GM13977 (cell line): ENCODE measurements at regions not wholly inside any gene's neighbourhood (a gene's known extent, or its start where the extent isn't known, plus 50 kb on each side); places are given as distances from the start of the nearest gene placed in this dataset.

Experiments used
- DNase-seq: peaks from one replicate; pipeline ENCODE4 v3.0.0; 2012; ENCODE audit warnings: low spot score
- in situ Hi-C: fragments of 300-500 bp; cut with MboI; formaldehyde crosslinking; loops from one replicate; pipeline ENCODE4 v1.12.0; 2022; ENCODE audit warnings: low sequenced_read_pairs, low pct_unique_long_range_greater_than_20kb, mixed read lengths, inconsistent platforms; ENCODE audit not compliant: unreplicated experiment
- TF ChIP-seq, protein P1 (sequence below): IDR thresholded peaks from 2 replicates; pipeline ENCODE4 v1.5.1; 2012; ENCODE audit warnings: mild to moderate bottlenecking, control low read depth; ENCODE audit not compliant: insufficient read depth; ENCODE audit errors: extremely low read depth, missing control alignments

DNA sequence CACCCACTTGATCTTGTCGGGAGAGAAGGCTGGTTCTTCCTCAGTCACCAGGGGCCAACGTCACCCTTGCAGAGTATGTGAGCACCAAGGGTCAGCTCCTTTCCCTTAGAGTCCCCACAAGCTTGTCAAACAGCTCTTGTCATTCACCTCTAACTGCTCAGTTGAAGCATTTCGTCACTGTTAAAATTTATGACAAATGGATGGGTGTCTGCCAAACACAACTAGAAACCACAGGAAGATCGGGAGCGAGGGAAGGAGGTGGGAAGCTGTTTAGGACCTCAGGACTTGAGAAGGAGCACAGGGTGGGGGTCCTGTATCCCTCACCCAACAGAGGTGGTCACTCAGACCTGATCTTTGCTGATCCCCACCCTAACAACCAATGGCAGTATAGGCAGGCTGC lies 373.3 kb upstream of the IGFBP3 start:
- DNase-seq, result no peak
- TF ChIP-seq, protein P1, sequence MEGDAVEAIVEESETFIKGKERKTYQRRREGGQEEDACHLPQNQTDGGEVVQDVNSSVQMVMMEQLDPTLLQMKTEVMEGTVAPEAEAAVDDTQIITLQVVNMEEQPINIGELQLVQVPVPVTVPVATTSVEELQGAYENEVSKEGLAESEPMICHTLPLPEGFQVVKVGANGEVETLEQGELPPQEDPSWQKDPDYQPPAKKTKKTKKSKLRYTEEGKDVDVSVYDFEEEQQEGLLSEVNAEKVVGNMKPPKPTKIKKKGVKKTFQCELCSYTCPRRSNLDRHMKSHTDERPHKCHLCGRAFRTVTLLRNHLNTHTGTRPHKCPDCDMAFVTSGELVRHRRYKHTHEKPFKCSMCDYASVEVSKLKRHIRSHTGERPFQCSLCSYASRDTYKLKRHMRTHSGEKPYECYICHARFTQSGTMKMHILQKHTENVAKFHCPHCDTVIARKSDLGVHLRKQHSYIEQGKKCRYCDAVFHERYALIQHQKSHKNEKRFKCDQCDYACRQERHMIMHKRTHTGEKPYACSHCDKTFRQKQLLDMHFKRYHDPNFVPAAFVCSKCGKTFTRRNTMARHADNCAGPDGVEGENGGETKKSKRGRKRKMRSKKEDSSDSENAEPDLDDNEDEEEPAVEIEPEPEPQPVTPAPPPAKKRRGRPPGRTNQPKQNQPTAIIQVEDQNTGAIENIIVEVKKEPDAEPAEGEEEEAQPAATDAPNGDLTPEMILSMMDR, result no peak
- in situ Hi-C loops, result no loop called here

DNA sequence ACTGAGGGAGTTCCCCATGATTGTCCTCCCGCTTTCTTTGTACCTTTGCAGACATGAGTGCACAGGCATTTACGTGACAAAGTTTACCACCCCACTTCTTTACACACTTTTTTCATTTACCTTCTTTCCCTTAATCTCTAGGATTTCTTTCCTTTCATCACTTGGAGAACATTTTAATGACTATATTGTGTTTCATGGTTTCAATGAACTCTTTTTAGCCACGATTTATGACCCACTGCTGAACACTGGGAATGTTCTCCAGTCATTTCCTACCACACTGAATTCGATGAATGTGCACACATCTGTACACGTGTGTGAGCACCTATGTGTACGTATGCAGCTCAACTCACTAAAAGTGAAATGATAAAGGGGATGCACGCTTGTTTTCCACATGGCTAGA lies 371.7 kb upstream of the IGFBP3 start:
- in situ Hi-C loops, result no loop called here
- DNase-seq, result no peak

DNA sequence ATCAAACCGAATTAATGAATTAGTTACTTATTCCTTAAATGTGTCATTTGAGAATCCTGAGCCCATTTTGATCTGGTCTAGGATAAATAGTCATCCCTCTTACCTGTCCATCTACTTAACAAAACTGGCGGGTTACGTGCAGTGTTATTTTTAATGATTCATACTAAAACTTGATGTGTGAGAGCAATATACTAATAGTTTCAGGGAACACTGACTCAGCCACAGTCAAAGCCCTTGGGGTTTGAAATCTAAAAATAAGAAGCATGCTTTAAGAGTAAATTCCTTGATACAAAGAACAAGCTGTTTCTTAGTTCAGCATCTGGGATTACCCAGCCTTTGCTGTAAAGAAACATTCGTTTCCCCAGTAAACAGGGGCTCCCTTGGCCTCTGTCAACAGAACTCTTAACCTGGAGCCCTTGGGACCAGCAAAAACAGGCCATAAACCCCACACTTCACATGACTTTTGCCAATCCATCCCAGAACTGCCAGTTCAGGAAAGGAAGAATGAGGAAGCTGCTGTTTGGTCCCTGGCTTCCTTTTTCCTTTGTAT lies 370.6 kb upstream of the IGFBP3 start:
- in situ Hi-C loops, result no loop called here
- DNase-seq, result peak; percentile 12
- TF ChIP-seq, protein P1, result no peak

More for the DNA sequence above, 371.7 kb upstream of the IGFBP3 start:
- TF ChIP-seq, protein P1, result no peak

DNA sequence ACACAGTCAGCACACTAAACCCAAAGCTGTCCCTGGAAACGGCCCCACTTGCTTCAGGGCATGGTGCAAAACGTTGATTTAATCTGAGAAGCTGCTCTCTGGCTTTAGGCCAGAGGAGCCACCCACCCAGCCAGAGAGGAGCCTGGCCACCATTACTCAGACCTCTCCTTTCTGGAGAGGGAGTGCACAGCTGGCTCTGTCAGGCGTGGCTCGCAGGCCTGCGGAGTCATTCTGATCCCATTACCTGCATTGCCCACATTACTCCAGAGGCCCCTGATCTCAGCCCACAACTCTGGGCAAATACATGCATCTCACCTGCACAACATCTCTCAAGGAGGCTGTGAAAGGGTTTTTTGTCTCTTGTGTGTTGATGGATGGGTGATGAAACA lies 370.0 kb upstream of the IGFBP3 start:
- in situ Hi-C loops, result no loop called here
- DNase-seq, result peak; percentile 16
- TF ChIP-seq, protein P1, result no peak

DNA sequence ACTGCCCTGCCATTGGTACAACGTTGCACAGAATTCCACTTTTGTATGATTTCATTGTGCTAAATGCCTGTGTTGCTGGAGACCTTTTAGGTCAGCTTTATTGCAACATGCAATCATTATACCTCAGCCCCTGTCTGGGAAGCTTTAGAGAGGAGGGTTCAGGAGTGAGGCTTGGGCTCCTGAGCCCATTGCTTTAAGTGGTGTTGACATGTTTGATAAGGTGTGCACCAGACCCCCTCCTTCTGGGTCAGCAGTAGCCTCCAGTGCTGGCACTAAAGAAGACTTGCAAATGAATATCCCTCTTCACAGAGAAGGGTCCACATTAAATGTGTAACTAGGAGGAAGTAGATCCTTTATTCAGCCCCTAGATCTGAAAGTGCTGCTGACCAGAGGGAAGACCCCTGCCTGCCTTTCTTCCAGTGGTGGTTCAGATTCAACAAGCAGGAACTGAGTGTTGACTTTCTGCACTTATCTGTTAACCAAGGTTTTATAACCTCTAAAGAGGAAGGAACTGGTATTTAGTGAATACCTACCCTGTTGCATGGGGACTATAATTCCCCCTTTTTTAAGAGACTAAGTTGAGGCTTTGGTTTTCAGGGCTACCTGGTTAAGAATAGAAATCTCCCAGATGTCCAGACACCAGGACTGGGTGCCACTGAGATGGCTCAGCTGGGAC lies 369.4 kb upstream of the IGFBP3 start:
- TF ChIP-seq, protein P1, result no peak
- in situ Hi-C loops, result no loop called here
- DNase-seq, result no peak

DNA sequence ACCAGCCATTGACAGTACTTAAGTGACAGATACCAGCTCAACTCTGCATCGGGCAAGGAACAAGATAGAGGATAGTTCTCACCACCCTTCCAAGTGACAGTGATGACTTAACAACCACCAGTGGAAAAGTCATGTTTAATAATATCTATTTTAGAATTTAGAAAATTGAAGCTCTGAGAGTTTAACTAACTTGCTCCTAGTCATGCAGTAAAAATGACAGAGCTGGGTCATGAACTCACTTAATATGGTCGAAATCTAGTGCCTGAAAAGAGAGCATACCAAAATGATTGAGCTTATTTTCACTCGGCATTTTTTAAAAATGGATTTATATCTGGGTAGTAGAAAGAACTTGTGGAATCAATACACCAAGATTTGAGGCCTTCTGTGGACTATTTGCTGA lies 367.8 kb upstream of the IGFBP3 start:
- TF ChIP-seq, protein P1, result no peak
- DNase-seq, result no peak
- in situ Hi-C loops, result no loop called here
